GM23338 (cell line): ENCODE measurements at regions not wholly inside any gene's neighbourhood (a gene's known extent, or its start where the extent isn't known, plus 50 kb on each side); places are given as distances from the start of the nearest gene placed in this dataset.

Source experiments
- ATAC-seq: fragments of 200-7000 bp; cut with Tn5 transposase; 3 replicates; pipeline ENCODE4 v1.9.1; 2020
- DNase-seq: peaks from one replicate; pipeline ENCODE4 v3.0.0-alpha.2; 2015; ENCODE audit warnings: low spot score
- H2AFZ ChIP-seq: fragments of 200-600 bp; sonication (generic); 2 replicates; pipeline ENCODE4 v1.8.0; 2016; ENCODE audit warnings: antibody characterized with exemption, mild to moderate bottlenecking, moderate library complexity
- H3F3A ChIP-seq: fragments of 200-600 bp; sonication (generic); replicated peaks from 2 replicates; pipeline ENCODE4 v1.8.0; 2017; ENCODE audit warnings: antibody characterized with exemption, mixed run types, low read depth
- H3K27ac ChIP-seq: fragments of 200-600 bp; sonication (generic); 2 replicates; pipeline ENCODE4 v1.6.1; 2016; ENCODE audit warnings: low read depth
- H3K27me3 ChIP-seq: fragments of 200-600 bp; sonication (generic); 2 replicates; pipeline ENCODE4 v1.8.0; 2016; ENCODE audit warnings: mild to moderate bottlenecking, mixed run types, moderate library complexity; ENCODE audit not compliant: insufficient read depth
- H3K36me3 ChIP-seq: fragments of 200-600 bp; sonication (generic); 2 replicates; pipeline ENCODE4 v1.8.0; 2016; ENCODE audit warnings: mild to moderate bottlenecking; ENCODE audit not compliant: insufficient read depth
- H3K4me1 ChIP-seq: fragments of 200-600 bp; sonication (generic); 2 replicates; pipeline ENCODE4 v1.8.0; 2016; ENCODE audit warnings: mild to moderate bottlenecking, moderate library complexity; ENCODE audit not compliant: insufficient read depth
- H3K4me2 ChIP-seq: fragments of 200-600 bp; sonication (generic); 2 replicates; pipeline ENCODE4 v1.7.1; 2017; ENCODE audit warnings: mixed run types
- H3K4me3 ChIP-seq: fragments of 200-600 bp; sonication (generic); 2 replicates; pipeline ENCODE4 v1.6.1; 2016; ENCODE audit warnings: mixed run types
- H3K79me2 ChIP-seq: fragments of 200-600 bp; sonication (generic); replicated peaks from 2 replicates; pipeline ENCODE4 v1.8.0; 2017; ENCODE audit warnings: mild to moderate bottlenecking; ENCODE audit not compliant: insufficient read depth
- H3K9me2 ChIP-seq: fragments of 200-600 bp; sonication (generic); 2 replicates; pipeline ENCODE4 v1.8.0; 2017; ENCODE audit not compliant: insufficient read depth
- H4K20me1 ChIP-seq: fragments of 200-600 bp; sonication (generic); replicated peaks from 2 replicates; pipeline ENCODE4 v1.8.0; 2017; ENCODE audit warnings: mild to moderate bottlenecking; ENCODE audit not compliant: insufficient read depth
- H3K27ac Mint-ChIP-seq: 2 replicates; pipeline ENCODE4 v1.8.0; 2020; ENCODE audit warnings: inconsistent platforms, mild to moderate bottlenecking, moderate library complexity, mixed read lengths
- H3K27me3 Mint-ChIP-seq: 3 replicates; pipeline ENCODE4 v1.8.0; 2022; ENCODE audit warnings: low read depth, mild to moderate bottlenecking, moderate library complexity, mixed read lengths, inconsistent platforms; ENCODE audit not compliant: insufficient read depth, poor library complexity
- H3K36me3 Mint-ChIP-seq: 3 replicates; pipeline ENCODE4 v1.8.0; 2021; ENCODE audit warnings: low read depth, mild to moderate bottlenecking, inconsistent platforms, moderate library complexity, mixed read lengths
- H3K4me1 Mint-ChIP-seq: 3 replicates; pipeline ENCODE4 v1.8.0; 2020; ENCODE audit warnings: mild to moderate bottlenecking, inconsistent platforms, mixed read lengths
- H3K4me3 Mint-ChIP-seq: 3 replicates; pipeline ENCODE4 v1.8.0; 2021; ENCODE audit warnings: moderate library complexity, mild to moderate bottlenecking, inconsistent platforms, mixed read lengths
- H3K9me3 Mint-ChIP-seq: 3 replicates; pipeline ENCODE4 v1.8.0; 2020; ENCODE audit warnings: moderate library complexity, mild to moderate bottlenecking, inconsistent platforms, mixed read lengths
- CREB1 ChIP-seq: fragments of 250-450 bp; sonication (Bioruptor Pico); IDR thresholded peaks from 2 replicates; pipeline ENCODE4 v1.5.0; 2020; ENCODE audit warnings: low read depth, mild to moderate bottlenecking, moderate library complexity
- EZH2 ChIP-seq: fragments of 200-600 bp; sonication (generic); IDR thresholded peaks from one replicate; pipeline ENCODE4 v1.8.0; 2017; ENCODE audit warnings: antibody characterized with exemption, mild to moderate bottlenecking, low read depth; ENCODE audit not compliant: unreplicated experiment
- NANOG ChIP-seq: IDR thresholded peaks from 2 replicates; pipeline ENCODE4 v1.6.1; 2016; ENCODE audit warnings: antibody characterized with exemption, borderline replicate concordance
- POLR2AphosphoS5 ChIP-seq: IDR thresholded peaks from 2 replicates; pipeline ENCODE4 v1.6.1; 2016; ENCODE audit warnings: antibody characterized with exemption, low read depth
- REST ChIP-seq: IDR thresholded peaks from one replicate; pipeline ENCODE4 v1.6.1; 2018; ENCODE audit warnings: antibody characterized with exemption; ENCODE audit not compliant: unreplicated experiment
- STAT1 ChIP-seq: IDR thresholded peaks from one replicate; pipeline ENCODE4 v1.6.1; 2016; ENCODE audit warnings: antibody characterized with exemption; ENCODE audit not compliant: unreplicated experiment
- ZNF114 ChIP-seq: fragments of 250-450 bp; sonication (Bioruptor Pico); IDR thresholded peaks from 2 replicates; pipeline ENCODE4 v1.5.0; 2020; ENCODE audit warnings: mild to moderate bottlenecking, moderate library complexity
- TF ChIP-seq, protein P1 (sequence below): fragments of 250-450 bp; sonication (Bioruptor Pico); IDR thresholded peaks from 2 replicates; pipeline ENCODE4 v1.5.0; 2020; ENCODE audit warnings: mild to moderate bottlenecking, moderate library complexity

DNA sequence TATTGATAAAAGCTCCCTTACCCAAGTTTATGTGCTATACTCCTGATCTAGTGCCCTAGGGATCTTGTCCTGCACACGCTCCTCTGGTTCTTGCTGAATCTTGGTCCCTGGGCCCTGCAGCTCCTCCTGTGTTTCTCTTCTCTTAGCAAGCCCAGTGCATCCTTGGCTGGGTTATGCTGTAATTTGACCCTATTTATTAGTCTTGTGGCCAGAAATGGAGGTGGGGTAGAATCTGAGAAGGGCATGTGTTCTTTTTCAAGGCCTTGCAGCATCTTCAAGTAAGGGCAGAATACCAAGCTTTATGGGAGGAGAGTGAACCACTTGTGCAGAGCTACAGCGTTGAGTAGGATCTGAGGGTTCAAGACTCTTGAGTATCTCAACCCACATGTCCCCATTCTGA is 366.8 kb downstream of the FAM170A start:
- no peaks in the 10 kb centered on the region for H3K4me1 Mint-ChIP-seq
- Histone ChIP-seq H3K4me3 (no peak overlapping the region), H3K4me1 (no peaks in the 10 kb centered on the region), H3K79me2 (no peaks in the 10 kb centered on the region), H3K9me2 (no peaks in the 10 kb centered on the region), H3F3A (no peaks in the 10 kb centered on the region), H3K36me3 (no peaks in the 10 kb centered on the region), H3K27ac (no peak overlapping the region), H4K20me1 (no peaks in the 10 kb centered on the region), H3K4me2 (no peak overlapping the region), H3K27me3 (no peaks in the 10 kb centered on the region), H2AFZ (no peak overlapping the region)
- H3K4me3 Mint-ChIP-seq = no peak overlapping the region
- no peaks in the 10 kb centered on the region for H3K36me3 Mint-ChIP-seq
- 0 out of 3 replicates have a peak, but pooled peaks cover 2% of the 10 kb centered on the region for H3K9me3 Mint-ChIP-seq
- ATAC-seq (no peak), DNase-seq (no peak)
- TF ChIP-seq EZH2 (no peak), CREB1 (CRISPR knock-in tag) (no peak), REST (no peak), NANOG (no peak), POLR2AphosphoS5 (no peak), ZNF114 (no peak), STAT1 (no peak)
- TF ChIP-seq, protein P1, sequence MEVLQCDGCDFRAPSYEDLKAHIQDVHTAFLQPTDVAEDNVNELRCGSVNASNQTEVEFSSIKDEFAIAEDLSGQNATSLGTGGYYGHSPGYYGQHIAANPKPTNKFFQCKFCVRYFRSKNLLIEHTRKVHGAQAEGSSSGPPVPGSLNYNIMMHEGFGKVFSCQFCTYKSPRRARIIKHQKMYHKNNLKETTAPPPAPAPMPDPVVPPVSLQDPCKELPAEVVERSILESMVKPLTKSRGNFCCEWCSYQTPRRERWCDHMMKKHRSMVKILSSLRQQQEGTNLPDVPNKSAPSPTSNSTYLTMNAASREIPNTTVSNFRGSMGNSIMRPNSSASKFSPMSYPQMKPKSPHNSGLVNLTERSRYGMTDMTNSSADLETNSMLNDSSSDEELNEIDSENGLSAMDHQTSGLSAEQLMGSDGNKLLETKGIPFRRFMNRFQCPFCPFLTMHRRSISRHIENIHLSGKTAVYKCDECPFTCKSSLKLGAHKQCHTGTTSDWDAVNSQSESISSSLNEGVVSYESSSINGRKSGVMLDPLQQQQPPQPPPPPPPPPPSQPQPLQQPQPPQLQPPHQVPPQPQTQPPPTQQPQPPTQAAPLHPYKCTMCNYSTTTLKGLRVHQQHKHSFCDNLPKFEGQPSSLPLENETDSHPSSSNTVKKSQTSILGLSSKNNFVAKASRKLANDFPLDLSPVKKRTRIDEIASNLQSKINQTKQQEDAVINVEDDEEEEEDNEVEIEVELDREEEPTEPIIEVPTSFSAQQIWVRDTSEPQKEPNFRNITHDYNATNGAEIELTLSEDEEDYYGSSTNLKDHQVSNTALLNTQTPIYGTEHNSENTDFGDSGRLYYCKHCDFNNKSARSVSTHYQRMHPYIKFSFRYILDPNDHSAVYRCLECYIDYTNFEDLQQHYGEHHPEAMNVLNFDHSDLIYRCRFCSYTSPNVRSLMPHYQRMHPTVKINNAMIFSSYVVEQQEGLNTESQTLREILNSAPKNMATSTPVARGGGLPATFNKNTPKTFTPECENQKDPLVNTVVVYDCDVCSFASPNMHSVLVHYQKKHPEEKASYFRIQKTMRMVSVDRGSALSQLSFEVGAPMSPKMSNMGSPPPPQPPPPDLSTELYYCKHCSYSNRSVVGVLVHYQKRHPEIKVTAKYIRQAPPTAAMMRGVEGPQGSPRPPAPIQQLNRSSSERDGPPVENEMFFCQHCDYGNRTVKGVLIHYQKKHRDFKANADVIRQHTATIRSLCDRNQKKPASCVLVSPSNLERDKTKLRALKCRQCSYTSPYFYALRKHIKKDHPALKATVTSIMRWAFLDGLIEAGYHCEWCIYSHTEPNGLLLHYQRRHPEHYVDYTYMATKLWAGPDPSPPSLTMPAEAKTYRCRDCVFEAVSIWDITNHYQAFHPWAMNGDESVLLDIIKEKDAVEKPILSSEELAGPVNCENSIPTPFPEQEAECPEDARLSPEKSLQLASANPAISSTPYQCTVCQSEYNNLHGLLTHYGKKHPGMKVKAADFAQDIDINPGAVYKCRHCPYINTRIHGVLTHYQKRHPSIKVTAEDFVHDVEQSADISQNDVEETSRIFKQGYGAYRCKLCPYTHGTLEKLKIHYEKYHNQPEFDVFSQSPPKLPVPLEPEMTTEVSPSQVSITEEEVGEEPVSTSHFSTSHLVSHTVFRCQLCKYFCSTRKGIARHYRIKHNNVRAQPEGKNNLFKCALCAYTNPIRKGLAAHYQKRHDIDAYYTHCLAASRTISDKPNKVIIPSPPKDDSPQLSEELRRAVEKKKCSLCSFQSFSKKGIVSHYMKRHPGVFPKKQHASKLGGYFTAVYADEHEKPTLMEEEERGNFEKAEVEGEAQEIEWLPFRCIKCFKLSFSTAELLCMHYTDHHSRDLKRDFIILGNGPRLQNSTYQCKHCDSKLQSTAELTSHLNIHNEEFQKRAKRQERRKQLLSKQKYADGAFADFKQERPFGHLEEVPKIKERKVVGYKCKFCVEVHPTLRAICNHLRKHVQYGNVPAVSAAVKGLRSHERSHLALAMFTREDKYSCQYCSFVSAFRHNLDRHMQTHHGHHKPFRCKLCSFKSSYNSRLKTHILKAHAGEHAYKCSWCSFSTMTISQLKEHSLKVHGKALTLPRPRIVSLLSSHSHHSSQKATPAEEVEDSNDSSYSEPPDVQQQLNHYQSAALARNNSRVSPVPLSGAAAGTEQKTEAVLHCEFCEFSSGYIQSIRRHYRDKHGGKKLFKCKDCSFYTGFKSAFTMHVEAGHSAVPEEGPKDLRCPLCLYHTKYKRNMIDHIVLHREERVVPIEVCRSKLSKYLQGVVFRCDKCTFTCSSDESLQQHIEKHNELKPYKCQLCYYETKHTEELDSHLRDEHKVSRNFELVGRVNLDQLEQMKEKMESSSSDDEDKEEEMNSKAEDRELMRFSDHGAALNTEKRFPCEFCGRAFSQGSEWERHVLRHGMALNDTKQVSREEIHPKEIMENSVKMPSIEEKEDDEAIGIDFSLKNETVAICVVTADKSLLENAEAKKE (CRISPR knock-in tag) = no peak
- H3K27ac Mint-ChIP-seq = no peak overlapping the region
- no peaks in the 10 kb centered on the region for H3K27me3 Mint-ChIP-seq
